Thymus (tissue), 11 donors: ENCODE measurements at regions not wholly inside any gene's neighbourhood (a gene's known extent, or its start where the extent isn't known, plus 50 kb on each side); places are given as distances from the start of the nearest gene placed in this dataset.
A peak's percentile ranks its signal among the peaks of the same experiment; 100 is the strongest.

Experiments
- DNase-seq, 9 donors: peaks; one replicate each; pipeline ENCODE4 v3.0.0-alpha.2; 2013; ENCODE audit warnings: low spot score in 9 of 9, low read depth in 6 of 9, missing footprints in 1 of 9
- H3K27ac ChIP-seq, 2 donors: one replicate each; pipeline ENCODE4 v1.5.1; 2013; ENCODE audit warnings: control low read depth in 1 of 2, low read depth in 1 of 2, low read length in 1 of 2, mild to moderate bottlenecking in 1 of 2, moderate library complexity in 1 of 2
- H3K27me3 ChIP-seq, 2 donors: one replicate each; pipeline ENCODE4 v1.5.1; 2013; ENCODE audit warnings: low read length in 1 of 2; ENCODE audit not compliant: control insufficient read depth in 2 of 2, insufficient read depth in 1 of 2
- H3K36me3 ChIP-seq, 2 donors: one replicate each; pipeline ENCODE4 v1.5.1; 2013; ENCODE audit warnings: low read length in 1 of 2, mild to moderate bottlenecking in 1 of 2, moderate library complexity in 1 of 2; ENCODE audit not compliant: control insufficient read depth in 2 of 2, insufficient read depth in 2 of 2
- H3K4me1 ChIP-seq, 2 donors: one replicate each; pipeline ENCODE4 v1.5.1; 2013; ENCODE audit warnings: low read length in 2 of 2; ENCODE audit not compliant: control insufficient read depth in 2 of 2, insufficient read depth in 2 of 2
- H3K4me3 ChIP-seq, 2 donors: one replicate each; pipeline ENCODE4 v1.5.1; 2013; ENCODE audit warnings: low read length in 2 of 2, control low read depth in 1 of 2, mild to moderate bottlenecking in 1 of 2
- H3K9me3 ChIP-seq, 2 donors: one replicate each; pipeline ENCODE4 v1.5.1; 2013; ENCODE audit warnings: low read length in 1 of 2, mild to moderate bottlenecking in 1 of 2; ENCODE audit not compliant: control insufficient read depth in 2 of 2, insufficient read depth in 1 of 2
- WGBS: extraction: QIAGEN DNeasy Blood & Tissue Kit; methylation state at CpG from one replicate; pipeline ENCODE4 v1.1.7; 2013; 5-methylcytosine and 5-hydroxymethylcytosine counted together
- donor health status: healthy.

DNA sequence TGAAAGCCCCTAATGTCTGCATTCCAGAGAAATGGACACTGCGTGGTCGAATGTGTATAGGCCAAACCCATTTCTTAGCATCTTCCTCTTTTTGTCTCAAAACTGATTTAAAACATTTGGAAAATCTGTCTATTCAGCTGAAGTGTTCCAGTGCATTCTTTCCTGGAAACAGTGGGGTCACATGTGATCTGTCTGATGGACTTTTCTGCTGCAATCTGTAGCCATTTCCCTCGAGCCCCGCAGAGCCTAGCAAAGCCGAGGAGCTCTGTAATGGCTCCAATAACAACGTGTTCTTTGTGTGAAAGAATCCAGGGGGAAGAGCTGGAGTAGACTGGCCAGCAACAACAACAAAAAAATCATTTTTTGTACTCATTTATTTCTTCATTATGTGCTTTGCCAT lies 329.3 kb downstream of the BARHL2 start:
- Histone ChIP-seq H3K4me1 (no peaks in the 10 kb centered on the region), H3K36me3 (no peaks in the 10 kb centered on the region), H3K4me3 (no peak overlapping the region), H3K9me3 (no peaks in the 10 kb centered on the region), H3K27me3 (no peaks in the 10 kb centered on the region), H3K27ac (no peak overlapping the region)
- WGBS = 83% methylated on average over 6 of the region's 6 CpGs
- no peak for DNase-seq

DNA sequence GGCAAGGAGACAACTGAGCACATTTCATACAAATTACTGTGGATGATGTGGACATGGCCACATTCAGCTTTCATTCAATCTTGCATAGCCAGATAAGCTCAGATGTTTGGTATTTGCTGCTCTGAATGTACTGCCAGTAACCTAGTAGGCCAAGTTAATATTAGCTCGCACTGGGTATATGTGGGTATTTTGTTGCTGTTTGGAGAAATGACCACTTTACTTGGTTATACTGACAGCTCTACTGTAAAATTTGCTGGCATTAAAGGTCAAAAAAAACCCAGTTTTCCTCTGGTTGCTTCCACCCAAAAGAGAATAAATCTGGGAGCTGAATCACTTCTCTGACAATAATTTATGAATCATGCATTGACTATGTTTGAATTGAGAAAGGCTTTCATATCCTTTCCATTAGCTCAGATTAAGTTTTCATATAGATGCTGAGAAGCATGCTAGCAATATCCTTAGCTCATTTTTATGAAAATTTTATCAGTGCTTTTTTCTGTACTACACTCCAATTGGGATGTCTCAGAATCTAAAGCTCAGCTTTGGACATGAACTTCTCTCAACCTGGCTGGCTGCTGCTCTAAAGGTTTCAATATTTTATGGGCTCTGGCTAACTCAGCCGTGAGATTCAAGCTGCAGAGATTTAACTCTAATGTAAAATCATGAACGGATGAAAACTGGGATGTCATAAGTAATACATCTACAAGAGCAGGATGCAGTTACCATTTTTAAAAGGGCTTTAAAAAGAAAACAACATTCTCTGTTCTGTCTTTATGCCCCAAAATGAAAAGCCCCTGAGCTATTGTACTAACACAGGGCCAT lies 330.0 kb downstream of the BARHL2 start:
- no peaks in the 10 kb centered on the region for H3K36me3 ChIP-seq
- H3K9me3 ChIP-seq = no peaks in the 10 kb centered on the region
- no peak overlapping the region for H3K27ac ChIP-seq
- no peaks in the 10 kb centered on the region for H3K4me1 ChIP-seq
- no peaks in the 10 kb centered on the region for H3K27me3 ChIP-seq
- no peak overlapping the region for H3K4me3 ChIP-seq
- DNase-seq = no peak
- WGBS = 91% methylated on average over 3 of the region's 3 CpGs

DNA sequence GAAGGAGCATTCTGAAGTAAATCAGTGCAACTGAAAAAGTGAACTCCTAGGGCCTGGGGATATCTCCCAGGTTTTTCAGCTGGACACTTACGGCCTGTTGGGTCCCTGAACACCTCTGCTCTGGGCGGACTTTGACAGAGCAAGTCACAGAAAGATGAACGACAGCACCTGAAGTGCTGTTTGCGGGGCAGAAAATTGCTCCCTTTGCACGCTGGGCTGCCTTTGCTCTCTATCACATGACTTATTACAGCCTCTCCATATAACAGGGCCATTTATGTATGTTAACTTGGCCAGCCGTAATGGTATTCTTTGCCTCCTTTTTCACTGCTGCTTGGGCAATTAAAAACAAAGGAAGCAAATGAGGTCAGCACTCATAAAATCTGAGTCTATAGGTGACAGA lies 332.9 kb downstream of the BARHL2 start:
- Histone ChIP-seq H3K4me1 (no peaks in the 10 kb centered on the region), H3K9me3 (no peaks in the 10 kb centered on the region)
- no peak for DNase-seq

DNA sequence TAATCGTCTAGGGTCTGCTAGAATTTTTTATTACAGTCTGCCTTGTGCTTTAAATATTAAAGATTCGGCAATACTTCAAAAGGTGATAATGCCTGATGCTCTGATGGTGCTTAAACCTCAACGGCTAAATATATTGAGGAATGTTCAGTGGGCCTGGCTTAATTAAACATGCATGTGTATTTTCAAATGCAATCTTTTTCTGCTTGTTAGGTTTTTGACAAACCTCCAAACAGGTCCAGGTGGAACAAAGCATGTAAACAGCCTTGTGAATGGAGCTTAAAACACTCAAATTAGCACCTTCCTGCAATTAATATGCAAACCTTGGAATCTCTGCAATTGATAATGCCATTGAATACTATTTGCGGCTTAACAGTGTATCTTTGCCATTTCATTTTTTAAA lies 334.9 kb downstream of the BARHL2 start:
- 93% methylated on average over 4 of the region's 4 CpGs for WGBS
- H3K4me1 ChIP-seq = no peaks in the 10 kb centered on the region
- no peaks in the 10 kb centered on the region for H3K9me3 ChIP-seq

More for the DNA sequence above, 332.9 kb downstream of the BARHL2 start:
- Histone ChIP-seq H3K27ac (no peak overlapping the region), H3K27me3 (no peaks in the 10 kb centered on the region), H3K36me3 (no peaks in the 10 kb centered on the region), H3K4me3 (no peak overlapping the region)
- 93% methylated on average over 6 of the region's 6 CpGs for WGBS

DNA sequence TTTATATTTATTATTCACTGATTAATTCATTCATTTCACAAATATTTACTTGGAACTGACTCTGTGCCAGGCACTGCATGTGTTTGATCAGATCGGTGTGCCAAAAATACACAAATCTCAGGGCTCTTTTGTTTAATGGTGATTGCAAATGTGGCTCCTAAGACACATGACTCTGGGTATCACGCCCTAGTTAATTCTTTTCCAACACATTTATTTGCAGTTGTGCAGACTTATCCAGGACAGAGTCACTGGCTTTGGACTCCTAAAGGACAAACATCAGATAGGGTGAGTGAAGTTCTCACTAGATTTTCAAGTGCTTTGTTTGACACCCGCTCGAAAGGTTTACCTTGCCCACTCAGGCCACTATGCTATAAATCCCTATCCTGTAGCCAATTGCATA lies 335.5 kb downstream of the BARHL2 start:
- Histone ChIP-seq H3K36me3 (no peaks in the 10 kb centered on the region), H3K4me1 (no peaks in the 10 kb centered on the region), H3K4me3 (no peak overlapping the region), H3K27me3 (no peaks in the 10 kb centered on the region), H3K27ac (no peak overlapping the region), H3K9me3 (no peaks in the 10 kb centered on the region)
- DNase-seq = no peak
- WGBS = 98% methylated on average over 4 of the region's 4 CpGs

More for the DNA sequence above, 334.9 kb downstream of the BARHL2 start:
- no peak for DNase-seq
- Histone ChIP-seq H3K4me3 (no peak overlapping the region), H3K27ac (no peak overlapping the region), H3K36me3 (no peaks in the 10 kb centered on the region), H3K27me3 (no peaks in the 10 kb centered on the region)

DNA sequence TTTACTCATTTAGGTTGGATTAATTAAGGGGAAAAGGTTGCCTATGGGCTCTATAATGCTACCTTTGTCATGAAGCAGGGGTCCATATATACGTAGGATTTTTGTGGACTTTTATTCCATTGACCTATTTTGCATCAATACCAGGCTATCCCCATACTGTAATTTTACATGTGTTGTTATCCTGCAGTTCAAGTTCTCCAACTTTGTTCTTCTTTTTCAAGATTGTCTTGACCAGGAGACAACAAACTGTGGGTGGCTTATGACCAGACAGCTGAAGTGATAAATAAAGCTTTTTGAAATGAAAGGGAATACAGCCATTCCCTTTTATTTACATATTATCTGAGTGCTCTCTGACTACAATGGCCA lies 345.7 kb downstream of the BARHL2 start:
- 71% methylated on average over 1 of the region's 1 CpG for WGBS
- no peak overlapping the region for H3K4me3 ChIP-seq
- no peaks in the 10 kb centered on the region for H3K4me1 ChIP-seq
- no peak overlapping the region for H3K27ac ChIP-seq
- DNase-seq = no peak
- H3K27me3 ChIP-seq = no peaks in the 10 kb centered on the region
- no peaks in the 10 kb centered on the region for H3K9me3 ChIP-seq
- no peaks in the 10 kb centered on the region for H3K36me3 ChIP-seq

DNA sequence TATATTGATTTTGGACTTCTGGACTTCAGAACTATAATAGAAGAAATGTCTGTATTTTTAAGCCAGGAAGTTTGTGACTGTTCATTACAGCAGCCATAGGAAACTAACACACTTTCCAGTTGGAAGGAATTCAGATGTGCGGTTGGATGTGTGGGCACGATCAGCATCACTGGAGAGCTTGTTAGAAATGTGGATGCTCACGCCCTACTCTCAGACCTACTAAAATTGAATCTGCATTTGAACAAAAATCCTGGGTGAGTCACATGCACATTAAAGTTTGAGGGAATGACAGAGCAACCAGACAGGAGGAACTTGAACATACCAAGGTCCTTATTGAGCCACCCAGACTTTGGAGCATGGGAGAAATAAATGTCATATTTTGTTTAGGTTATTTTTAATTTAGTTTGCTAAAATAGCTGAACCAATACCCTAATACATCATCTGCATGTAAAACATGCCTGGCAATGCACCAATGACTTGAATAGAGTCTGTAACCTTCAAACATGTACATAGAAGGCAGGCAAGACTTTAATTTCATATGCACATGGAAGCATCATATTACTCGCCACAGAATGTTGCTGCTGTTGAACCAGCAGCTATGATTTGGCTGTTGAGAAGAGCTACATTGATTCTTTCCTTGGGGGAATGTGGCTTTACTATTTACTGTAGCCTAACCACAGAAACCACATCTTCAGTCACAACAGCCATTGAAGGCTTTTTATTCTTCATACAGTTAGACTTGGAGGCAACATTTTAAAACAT lies 346.2 kb downstream of the BARHL2 start:
- peak in 1 of 9 donors; percentile 7 for DNase-seq
- 71% methylated on average over 4 of the region's 4 CpGs for WGBS
- Histone ChIP-seq H3K36me3 (no peaks in the 10 kb centered on the region), H3K4me3 (no peak overlapping the region), H3K4me1 (no peaks in the 10 kb centered on the region), H3K27me3 (no peaks in the 10 kb centered on the region), H3K27ac (no peak overlapping the region), H3K9me3 (no peaks in the 10 kb centered on the region)

DNA sequence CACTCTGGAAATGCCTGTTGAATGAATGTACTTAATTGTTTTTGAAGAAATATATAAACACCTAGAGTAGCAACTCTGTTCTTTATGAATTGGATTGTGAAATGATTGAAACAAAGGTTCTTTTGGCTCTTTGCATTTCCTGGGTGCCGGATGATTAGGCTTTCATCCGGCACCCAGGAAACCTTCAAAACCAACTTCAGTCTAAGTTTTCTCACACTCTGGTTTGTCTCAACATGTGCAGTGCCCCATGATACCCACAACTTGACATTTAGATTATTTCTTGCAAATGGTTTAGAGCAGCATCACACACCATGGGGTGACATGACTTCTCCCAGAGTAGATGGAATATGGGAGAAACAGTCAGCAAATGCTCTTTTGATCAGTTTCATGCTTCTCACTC lies 354.9 kb downstream of the BARHL2 start:
- 92% methylated on average over 2 of the region's 2 CpGs for WGBS

DNA sequence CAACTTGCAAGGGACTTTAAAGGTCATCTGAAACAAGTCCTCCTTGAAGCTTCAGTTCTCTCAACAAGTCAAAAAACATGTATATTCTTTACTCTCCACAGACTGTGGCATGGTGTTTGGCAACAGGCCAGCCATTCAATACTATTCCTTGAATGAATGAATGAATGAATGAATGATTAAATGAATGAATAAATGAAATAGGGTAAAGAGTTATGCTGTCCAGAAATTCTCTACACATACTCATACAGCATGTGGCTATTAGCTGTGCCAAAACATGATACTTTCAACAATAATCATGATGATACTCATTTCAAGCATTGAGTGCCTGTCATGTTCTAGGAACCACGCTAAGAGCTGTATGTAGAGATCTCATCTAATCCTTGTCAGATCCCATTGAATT lies 356.1 kb downstream of the BARHL2 start:
- H3K27me3 ChIP-seq = no peaks in the 10 kb centered on the region
- no peak overlapping the region for H3K27ac ChIP-seq
- no peaks in the 10 kb centered on the region for H3K36me3 ChIP-seq
- H3K4me1 ChIP-seq = no peaks in the 10 kb centered on the region
- 91% methylated on average over 1 of the region's 1 CpG for whole genome bisulfite sequencing
- no peak overlapping the region for H3K4me3 ChIP-seq
- no peak for DNase-seq
- no peaks in the 10 kb centered on the region for H3K9me3 ChIP-seq

More for the DNA sequence above, 354.9 kb downstream of the BARHL2 start:
- H3K27ac ChIP-seq = no peak overlapping the region
- no peaks in the 10 kb centered on the region for H3K27me3 ChIP-seq
- DNase-seq = no peak
- no peaks in the 10 kb centered on the region for H3K36me3 ChIP-seq
- no peak overlapping the region for H3K4me3 ChIP-seq
- no peaks in the 10 kb centered on the region for H3K9me3 ChIP-seq
- H3K4me1 ChIP-seq = no peaks in the 10 kb centered on the region
